ENCODE measurements at regions not wholly inside any gene's neighbourhood (a gene's known extent, or its start where the extent isn't known, plus 50 kb on each side); places are given as distances from the start of the nearest gene placed in this dataset.

DNA sequence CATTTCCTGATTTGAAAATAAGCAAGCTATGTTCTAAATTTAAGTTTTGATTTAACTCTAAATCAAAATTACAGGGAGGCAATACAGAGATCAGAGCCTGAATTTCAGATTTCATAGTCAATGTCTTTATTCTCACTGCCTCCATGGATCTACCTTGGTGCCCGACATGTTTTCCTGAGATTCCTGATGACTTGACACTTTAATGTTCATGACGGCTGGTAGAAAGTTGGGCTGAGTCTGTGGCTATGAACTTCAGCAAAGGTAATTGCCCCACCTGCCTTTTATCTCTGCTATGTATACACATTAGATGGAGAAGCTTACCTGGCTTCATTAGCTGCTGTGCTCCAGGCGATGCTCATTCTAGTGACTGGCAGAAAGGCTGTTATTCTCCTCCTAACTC lies 1390.5 kb upstream of the CELF4 start:
- TF ChIP-seq, protein P1, sequence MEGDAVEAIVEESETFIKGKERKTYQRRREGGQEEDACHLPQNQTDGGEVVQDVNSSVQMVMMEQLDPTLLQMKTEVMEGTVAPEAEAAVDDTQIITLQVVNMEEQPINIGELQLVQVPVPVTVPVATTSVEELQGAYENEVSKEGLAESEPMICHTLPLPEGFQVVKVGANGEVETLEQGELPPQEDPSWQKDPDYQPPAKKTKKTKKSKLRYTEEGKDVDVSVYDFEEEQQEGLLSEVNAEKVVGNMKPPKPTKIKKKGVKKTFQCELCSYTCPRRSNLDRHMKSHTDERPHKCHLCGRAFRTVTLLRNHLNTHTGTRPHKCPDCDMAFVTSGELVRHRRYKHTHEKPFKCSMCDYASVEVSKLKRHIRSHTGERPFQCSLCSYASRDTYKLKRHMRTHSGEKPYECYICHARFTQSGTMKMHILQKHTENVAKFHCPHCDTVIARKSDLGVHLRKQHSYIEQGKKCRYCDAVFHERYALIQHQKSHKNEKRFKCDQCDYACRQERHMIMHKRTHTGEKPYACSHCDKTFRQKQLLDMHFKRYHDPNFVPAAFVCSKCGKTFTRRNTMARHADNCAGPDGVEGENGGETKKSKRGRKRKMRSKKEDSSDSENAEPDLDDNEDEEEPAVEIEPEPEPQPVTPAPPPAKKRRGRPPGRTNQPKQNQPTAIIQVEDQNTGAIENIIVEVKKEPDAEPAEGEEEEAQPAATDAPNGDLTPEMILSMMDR (IDR thresholded peaks at IDR 0.05; ENCODE audit: extremely low read depth in 1 of 2, insufficient read depth in 1 of 2, low read depth in 1 of 2, low read length in 2 of 2) = no peak
- no peak for TF ChIP-seq POLR2A (IDR thresholded peaks at IDR 0.05; ENCODE audit: low read depth, low read length)
- TF ChIP-seq EZH2 (IDR thresholded peaks at IDR 0.05; ENCODE audit: borderline replicate concordance, low read depth, low read length, severe bottlenecking) = no peak
- TF ChIP-seq MYC (IDR thresholded peaks at IDR 0.05; ENCODE audit: low read depth, low read length) = no peak

All from endothelial cell of umbilical vein (primary cell).